CD4-positive, alpha-beta memory T cell (primary cell): ENCODE measurements at regions not wholly inside any gene's neighbourhood (a gene's known extent, or its start where the extent isn't known, plus 50 kb on each side); places are given as distances from the start of the nearest gene placed in this dataset.
A peak's percentile ranks its signal among the peaks of the same experiment; 100 is the strongest.

Experiments used
- CTCF ChIA-PET: fragments of 350-600 bp; sonication (Branson Sonifier 250); formaldehyde crosslinking; loops from one replicate; lab custom pipeline; 2021; ENCODE audit warnings: inconsistent platforms; ENCODE audit not compliant: partially characterized antibody; lab: Charles Lee
- POLR2A ChIA-PET: fragments of 350-600 bp; sonication (Branson Sonifier 250); formaldehyde crosslinking; loops from one replicate; lab custom pipeline; 2021; ENCODE audit not compliant: partially characterized antibody; lab: Charles Lee
- DNase-seq, 5 donors: peaks; one replicate each; pipeline versions ENCODE4 v3.0.0 to v3.0.0-alpha.2; 2020 to 2022; ENCODE audit warnings: mixed read lengths in 1 of 5
- H3K27ac ChIP-seq: one replicate; pipeline ENCODE4 v1.7.0; 2013; ENCODE audit warnings: low read depth, low read length
- H3K27me3 ChIP-seq: 2 replicates; pipeline ENCODE4 v1.7.0; 2013; ENCODE audit warnings: mild to moderate bottlenecking, low read length, moderate library complexity; ENCODE audit not compliant: insufficient read depth
- H3K36me3 ChIP-seq: 2 replicates; pipeline ENCODE4 v1.7.0; 2013; ENCODE audit warnings: mild to moderate bottlenecking, low read length, moderate library complexity; ENCODE audit not compliant: insufficient read depth
- H3K4me1 ChIP-seq: 2 replicates; pipeline ENCODE4 v1.7.0; 2013; ENCODE audit warnings: mild to moderate bottlenecking, low read length, moderate library complexity; ENCODE audit not compliant: insufficient read depth
- H3K4me3 ChIP-seq, 2 donors: one replicate each; pipeline ENCODE4 v1.7.0; 2013; ENCODE audit warnings: low read length in 2 of 2, mild to moderate bottlenecking in 1 of 2
- H3K9me3 ChIP-seq, 2 donors: one replicate each; pipeline ENCODE4 v1.7.0; 2013; ENCODE audit warnings: low read length in 2 of 2, control low read depth in 1 of 2; ENCODE audit not compliant: control insufficient read depth in 1 of 2
- H3K27ac Mint-ChIP-seq, 7 donors: one replicate each; pipeline ENCODE4 v1.8.0; 2020 to 2021; ENCODE audit warnings: mixed read lengths in 7 of 7, mild to moderate bottlenecking in 6 of 7, inconsistent platforms in 3 of 7, moderate library complexity in 3 of 7
- H3K27me3 Mint-ChIP-seq, 2 donors: one replicate each; pipeline ENCODE4 v1.8.0; 2020 to 2021; ENCODE audit warnings: mixed read lengths in 2 of 2
- H3K36me3 Mint-ChIP-seq, 2 donors: one replicate each; pipeline ENCODE4 v1.8.0; 2020 to 2021; ENCODE audit warnings: mixed read lengths in 2 of 2, inconsistent platforms in 1 of 2, mild to moderate bottlenecking in 1 of 2
- H3K4me1 Mint-ChIP-seq, 4 donors: one replicate each; pipeline ENCODE4 v1.8.0; 2020 to 2021; ENCODE audit warnings: mixed read lengths in 4 of 4, mild to moderate bottlenecking in 1 of 4
- H3K4me3 Mint-ChIP-seq, 8 donors: one replicate each; pipeline ENCODE4 v1.8.0; 2020 to 2021; ENCODE audit warnings: mixed read lengths in 8 of 8, mild to moderate bottlenecking in 7 of 8, moderate library complexity in 6 of 8, inconsistent platforms in 3 of 8
- H3K9me3 Mint-ChIP-seq, 8 donors: one replicate each; pipeline ENCODE4 v1.8.0; 2020 to 2021; ENCODE audit warnings: mixed read lengths in 8 of 8, mild to moderate bottlenecking in 5 of 8, inconsistent platforms in 3 of 8, moderate library complexity in 1 of 8
- intact Hi-C: fragments of 100-400 bp; cut with micrococcal nuclease; formaldehyde crosslinking; loops from one replicate; pipeline ENCODE4 v1.15.1; 2023

DNA sequence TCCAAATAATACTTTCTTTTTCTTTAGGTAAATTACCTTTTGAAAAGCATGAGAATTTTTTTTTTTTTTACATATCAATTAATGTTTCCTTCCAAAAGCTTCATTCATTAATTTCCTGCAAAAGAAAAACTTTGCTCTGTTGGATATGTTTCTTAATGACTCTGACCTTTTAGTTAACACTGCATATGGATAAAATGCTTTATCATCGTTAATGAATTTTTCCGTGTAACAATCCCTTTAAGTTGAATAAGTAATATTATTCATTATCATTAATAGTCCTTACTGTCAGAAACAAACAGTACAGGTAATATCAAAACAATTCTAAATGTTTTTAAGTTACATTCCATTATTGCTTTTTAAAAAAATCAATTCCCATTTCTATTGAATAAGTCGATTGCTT lies 345.1 kb downstream of the SAMD5 start:
- Histone ChIP-seq H3K9me3 (no peaks in the 10 kb centered on the region), H3K4me1 (no peaks in the 10 kb centered on the region), H3K4me3 (no peak overlapping the region), H3K36me3 (no peaks in the 10 kb centered on the region), H3K27ac (no peak overlapping the region), H3K27me3 (no peaks in the 10 kb centered on the region)
- Mint-ChIP-seq H3K36me3 (no peaks in the 10 kb centered on the region), H3K4me3 (no peak overlapping the region), H3K27ac (no peak overlapping the region), H3K4me1 (no peaks in the 10 kb centered on the region), H3K9me3 (peaks cover 0 to 2% (median 0%) of the 10 kb centered on the region in 8 donors), H3K27me3 (no peaks in the 10 kb centered on the region)
- ChIA-PET CTCF (no interaction called here), POLR2A (no interaction called here)
- DNase-seq: no peak
- intact Hi-C loops: no loop called here

GRCh38 chr6:147855803-147856482 lies 347.5 kb downstream of the SAMD5 start:
- H3K27ac Mint-ChIP-seq: no peak overlapping the region
- H3K27me3 Mint-ChIP-seq: peaks cover 0 to 2% of the 10 kb centered on the region in 2 donors
- intact Hi-C loops: no loop called here
- peaks cover 0 to 2% (median 0%) of the 10 kb centered on the region in 8 donors for H3K9me3 Mint-ChIP-seq
- H3K36me3 ChIP-seq: no peaks in the 10 kb centered on the region
- peak overlapping the region in 1 of 8 donors; percentile 31 for H3K4me3 Mint-ChIP-seq
- no peak for DNase-seq
- H3K4me1 Mint-ChIP-seq: no peaks in the 10 kb centered on the region
- no peaks in the 10 kb centered on the region for H3K9me3 ChIP-seq
- ChIA-PET CTCF (no interaction called here), POLR2A (no interaction called here)
- H3K36me3 Mint-ChIP-seq: no peaks in the 10 kb centered on the region
- H3K27ac ChIP-seq: no peak overlapping the region
- no peak overlapping the region for H3K4me3 ChIP-seq
- H3K27me3 ChIP-seq: no peaks in the 10 kb centered on the region
- H3K4me1 ChIP-seq: no peaks in the 10 kb centered on the region

DNA sequence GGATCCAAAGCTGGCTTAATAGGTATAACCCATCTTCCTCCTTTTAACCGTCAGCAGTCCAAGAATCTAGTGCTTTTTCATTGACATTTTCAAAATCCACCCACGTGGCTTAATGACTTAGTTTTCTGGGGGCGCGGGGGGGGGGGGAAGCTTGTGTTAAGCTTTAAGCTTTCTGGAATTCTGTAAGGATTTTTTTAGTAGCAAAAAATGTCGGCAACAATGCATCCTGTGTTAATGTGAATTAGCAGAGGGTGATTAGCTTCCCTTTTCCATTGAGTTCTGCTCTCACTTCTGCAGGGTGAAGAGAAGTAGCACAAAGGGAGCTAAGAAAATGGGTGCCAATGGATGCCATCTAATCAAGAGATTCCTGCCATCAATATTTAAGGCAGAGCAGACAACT lies 348.2 kb downstream of the SAMD5 start:
- H3K4me1 ChIP-seq: no peaks in the 10 kb centered on the region
- DNase-seq: no peak
- H3K4me3 ChIP-seq: no peak overlapping the region
- H3K27me3 ChIP-seq: no peaks in the 10 kb centered on the region
- peaks cover 0 to 2% (median 0%) of the 10 kb centered on the region in 8 donors for H3K9me3 Mint-ChIP-seq
- CTCF ChIA-PET: no interaction called here
- no peak overlapping the region for H3K27ac ChIP-seq
- intact Hi-C loops: no loop called here
- POLR2A ChIA-PET: no interaction called here
- H3K9me3 ChIP-seq: no peaks in the 10 kb centered on the region
- no peak overlapping the region for H3K27ac Mint-ChIP-seq
- no peaks in the 10 kb centered on the region for H3K36me3 Mint-ChIP-seq
- H3K36me3 ChIP-seq: no peaks in the 10 kb centered on the region
- H3K4me1 Mint-ChIP-seq: no peaks in the 10 kb centered on the region
- H3K27me3 Mint-ChIP-seq: peaks cover 0 to 2% of the 10 kb centered on the region in 2 donors
- no peak overlapping the region for H3K4me3 Mint-ChIP-seq

- H3K27ac ChIP-seq: no peak overlapping the region
- DNase-seq: no peak
- Mint-ChIP-seq H3K27me3 (peaks cover 0 to 2% of the 10 kb centered on the region in 2 donors), H3K36me3 (no peaks in the 10 kb centered on the region), H3K9me3 (peaks cover 0 to 3% (median 0%) of the 10 kb centered on the region in 8 donors), H3K4me3 (no peak overlapping the region), H3K4me1 (no peaks in the 10 kb centered on the region), H3K27ac (no peak overlapping the region)
- H3K4me1 ChIP-seq: no peaks in the 10 kb centered on the region
- ChIA-PET CTCF (no interaction called here), POLR2A (no interaction called here)
- H3K4me3 ChIP-seq: no peak overlapping the region
- H3K27me3 ChIP-seq: no peaks in the 10 kb centered on the region
- no peaks in the 10 kb centered on the region for H3K36me3 ChIP-seq
- no peaks in the 10 kb centered on the region for H3K9me3 ChIP-seq
- intact Hi-C loops: no loop called here
These were observed 349.9 kb downstream of the SAMD5 start for GRCh38 chr6:147858421-147858820.

- no peak for DNase-seq
- H3K36me3 Mint-ChIP-seq: no peaks in the 10 kb centered on the region
- H3K27me3 ChIP-seq: no peaks in the 10 kb centered on the region
- intact Hi-C loops: no loop called here
- no peaks in the 10 kb centered on the region for H3K4me1 ChIP-seq
- no peaks in the 10 kb centered on the region for H3K36me3 ChIP-seq
- H3K4me3 ChIP-seq: no peak overlapping the region
- no peak overlapping the region for H3K27ac ChIP-seq
- CTCF ChIA-PET: no interaction called here
- peaks cover 0 to 3% (median 0%) of the 10 kb centered on the region in 8 donors for H3K9me3 Mint-ChIP-seq
- POLR2A ChIA-PET: no interaction called here
- H3K27ac Mint-ChIP-seq: no peak overlapping the region
- peaks cover 0 to 2% of the 10 kb centered on the region in 2 donors for H3K27me3 Mint-ChIP-seq
- H3K9me3 ChIP-seq: no peaks in the 10 kb centered on the region
- H3K4me3 Mint-ChIP-seq: no peak overlapping the region
- no peaks in the 10 kb centered on the region for H3K4me1 Mint-ChIP-seq
These were observed 350.6 kb downstream of the SAMD5 start for GRCh38 chr6:147859071-147859470.

DNA sequence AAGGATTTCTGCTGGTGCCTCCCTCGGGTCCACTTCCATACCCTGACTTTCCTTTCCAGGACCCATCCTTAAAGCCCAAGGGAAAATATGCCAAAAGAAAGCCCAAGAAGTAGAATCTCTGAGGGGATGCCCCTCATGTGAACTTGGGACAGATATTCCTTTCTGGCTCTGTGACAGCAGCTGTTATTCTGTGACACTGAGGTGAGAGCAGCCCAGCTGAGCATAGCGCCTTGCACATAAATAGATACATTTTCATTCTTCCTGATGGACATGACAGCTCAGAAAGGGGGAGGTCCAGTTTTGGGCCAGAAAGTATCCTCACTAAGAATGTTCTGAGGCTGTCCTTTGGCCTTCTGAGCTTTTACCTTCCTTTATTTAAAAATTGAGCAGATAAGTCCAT lies 353.2 kb downstream of the SAMD5 start:
- no peak overlapping the region for H3K27ac Mint-ChIP-seq
- H3K36me3 Mint-ChIP-seq: no peaks in the 10 kb centered on the region
- intact Hi-C loops: no loop called here
- ChIA-PET POLR2A (no interaction called here), CTCF (no interaction called here)
- no peaks in the 10 kb centered on the region for H3K9me3 ChIP-seq
- no peaks in the 10 kb centered on the region for H3K27me3 ChIP-seq
- no peaks in the 10 kb centered on the region for H3K4me1 ChIP-seq
- no peak overlapping the region for H3K27ac ChIP-seq
- H3K9me3 Mint-ChIP-seq: peaks cover 0 to 3% (median 0%) of the 10 kb centered on the region in 8 donors
- no peak overlapping the region for H3K4me3 ChIP-seq
- H3K4me1 Mint-ChIP-seq: no peaks in the 10 kb centered on the region
- no peak for DNase-seq
- peaks cover 2% of the 10 kb centered on the region in 2 donors for H3K27me3 Mint-ChIP-seq
- no peak overlapping the region for H3K4me3 Mint-ChIP-seq
- H3K36me3 ChIP-seq: no peaks in the 10 kb centered on the region

- H3K36me3 ChIP-seq: no peaks in the 10 kb centered on the region
- Mint-ChIP-seq H3K27me3 (peaks cover 0 to 2% of the 10 kb centered on the region in 2 donors), H3K4me3 (no peak overlapping the region), H3K4me1 (no peaks in the 10 kb centered on the region), H3K27ac (no peak overlapping the region), H3K36me3 (no peaks in the 10 kb centered on the region), H3K9me3 (peaks cover 0 to 2% (median 0%) of the 10 kb centered on the region in 8 donors)
- H3K9me3 ChIP-seq: no peaks in the 10 kb centered on the region
- intact Hi-C loops: no loop called here
- CTCF ChIA-PET: no interaction called here
- no peak overlapping the region for H3K27ac ChIP-seq
- H3K4me3 ChIP-seq: no peak overlapping the region
- H3K4me1 ChIP-seq: no peaks in the 10 kb centered on the region
- no peaks in the 10 kb centered on the region for H3K27me3 ChIP-seq
- POLR2A ChIA-PET: no interaction called here
- no peak for DNase-seq
These were observed 359.1 kb downstream of the SAMD5 start for GRCh38 chr6:147867433-147868226.
